IMR-90 (cell line): ENCODE measurements at regions not wholly inside any gene's neighbourhood (a gene's known extent, or its start where the extent isn't known, plus 50 kb on each side); places are given as distances from the start of the nearest gene placed in this dataset.

Source experiments
- ATAC-seq: fragments of 200-7000 bp; cut with Tn5 transposase; 2 replicates; pipeline ENCODE4 v1.9.1; 2020; ENCODE audit warnings: low read depth, mild to moderate bottlenecking, moderate library complexity
- BruUV-seq: library from RNA; stranded (reverse); fragments of 400-500 nt; replicated peaks from 2 replicates; lab custom pipeline; 2021; lab: Mats Ljungman, UMichigan
- CTCF ChIA-PET: fragments of 300-600 bp; formaldehyde crosslinking; extraction: SDS; loops from one replicate; lab custom pipeline; 2021; ENCODE audit warnings: antibody characterized with exemption; lab: Yijun Ruan, JAX
- POLR2A ChIA-PET: fragments of 300-600 bp; sonication (Branson Sonifier 250); formaldehyde crosslinking; loops from one replicate; lab custom pipeline; 2022; ENCODE audit warnings: antibody characterized with exemption; ENCODE audit not compliant: unreplicated experiment; lab: Charles Lee
- DNase-seq: peaks from one replicate; pipeline ENCODE4 v3.0.0; 2013
- H2AFZ ChIP-seq: replicated peaks from 2 replicates; pipeline ENCODE3; 2013; ENCODE audit warnings: low read length, mild to moderate bottlenecking; ENCODE audit not compliant: poor library complexity
- H2AK5ac ChIP-seq: 2 replicates; pipeline ENCODE4 v1.6.1; 2013; ENCODE audit warnings: low read depth, low read length, inconsistent platforms
- H2AK9ac ChIP-seq: replicated peaks from 2 replicates; pipeline ENCODE3; 2013; ENCODE audit warnings: mild to moderate bottlenecking, low read depth, low read length, moderate library complexity; ENCODE audit not compliant: poor library complexity
- H2BK120ac ChIP-seq: 2 replicates; pipeline ENCODE4 v1.6.1; 2013; ENCODE audit warnings: low read depth, low read length, inconsistent platforms
- H2BK15ac ChIP-seq: 3 replicates; pipeline ENCODE4 v1.6.1; 2013; ENCODE audit warnings: low read depth, low read length, inconsistent platforms
- H2BK20ac ChIP-seq: 2 replicates; pipeline ENCODE4 v1.6.1; 2013; ENCODE audit warnings: low read depth, mild to moderate bottlenecking, inconsistent platforms, low read length, moderate library complexity
- H2BK5ac ChIP-seq: 2 replicates; pipeline ENCODE4 v1.6.1; 2013; ENCODE audit warnings: mild to moderate bottlenecking, low read depth, low read length, inconsistent platforms; ENCODE audit not compliant: poor library complexity, severe bottlenecking
- H3K14ac ChIP-seq: replicated peaks from 2 replicates; pipeline ENCODE4 v1.6.1; 2013; ENCODE audit warnings: low read depth, low read length, inconsistent platforms
- H3K18ac ChIP-seq: 2 replicates; pipeline ENCODE4 v1.6.1; 2013; ENCODE audit warnings: low read depth, low read length, control low read depth
- H3K23ac ChIP-seq: 2 replicates; pipeline ENCODE4 v1.6.1; 2013; ENCODE audit warnings: low read depth, low read length, inconsistent platforms
- H3K27ac ChIP-seq: 2 replicates; pipeline ENCODE4 v1.5.1; 2013; ENCODE audit warnings: mild to moderate bottlenecking, control low read depth, low read length; ENCODE audit not compliant: insufficient read depth
- H3K27me3 ChIP-seq: 2 replicates; pipeline ENCODE4 v1.6.1; 2013; ENCODE audit warnings: low read length; ENCODE audit not compliant: control insufficient read depth, insufficient read depth
- H3K36me3 ChIP-seq: 2 replicates; pipeline ENCODE4 v1.6.1; 2013; ENCODE audit warnings: low read length, mixed read lengths; ENCODE audit not compliant: control insufficient read depth, insufficient read depth
- H3K4ac ChIP-seq: 2 replicates; pipeline ENCODE4 v1.6.1; 2013; ENCODE audit warnings: low read depth, low read length, inconsistent platforms
- H3K4me1 ChIP-seq: 2 replicates; pipeline ENCODE4 v1.6.1; 2013; ENCODE audit warnings: low read length, mixed read lengths; ENCODE audit not compliant: control insufficient read depth, insufficient read depth
- H3K4me2 ChIP-seq: 2 replicates; pipeline ENCODE4 v1.6.1; 2013; ENCODE audit warnings: low read depth, mild to moderate bottlenecking, control low read depth, low read length, moderate library complexity
- H3K4me3 ChIP-seq: 2 replicates; pipeline ENCODE4 v1.5.1; 2013; ENCODE audit warnings: low read depth, mild to moderate bottlenecking, control low read depth, low read length, moderate library complexity; ENCODE audit not compliant: insufficient read depth
- H3K56ac ChIP-seq: 2 replicates; pipeline ENCODE4 v1.6.1; 2013; ENCODE audit warnings: low read length, inconsistent platforms; ENCODE audit not compliant: insufficient read depth; ENCODE audit errors: extremely low read depth
- H3K79me1 ChIP-seq, 2 experiments: 2 replicates each; pipeline ENCODE4 v1.6.1; 2013; ENCODE audit warnings: low read length in 2 of 2, inconsistent platforms in 1 of 2, low read depth in 1 of 2
- H3K9ac ChIP-seq: 2 replicates; pipeline ENCODE4 v1.6.1; 2013; ENCODE audit warnings: low read depth, low read length, control low read depth
- H3K9me1 ChIP-seq: 2 replicates; pipeline ENCODE4 v1.6.1; 2013; ENCODE audit warnings: low read length, inconsistent platforms; ENCODE audit not compliant: insufficient read depth
- H3K9me3 ChIP-seq: 2 replicates; pipeline ENCODE4 v1.6.1; 2013; ENCODE audit warnings: low read length; ENCODE audit not compliant: control insufficient read depth, insufficient read depth
- H4K20me1 ChIP-seq: 2 replicates; pipeline ENCODE4 v1.6.1; 2013; ENCODE audit warnings: low read length, inconsistent platforms; ENCODE audit not compliant: insufficient read depth
- H4K5ac ChIP-seq: 2 replicates; pipeline ENCODE4 v1.6.1; 2013; ENCODE audit warnings: mild to moderate bottlenecking, low read depth, low read length, control low read depth
- H4K8ac ChIP-seq, 2 experiments: 2 replicates each; pipeline ENCODE4 v1.6.1; 2013; ENCODE audit warnings: low read depth in 2 of 2, low read length in 2 of 2, control low read depth in 1 of 2, inconsistent platforms in 1 of 2
- H4K91ac ChIP-seq: 2 replicates; pipeline ENCODE4 v1.6.1; 2013; ENCODE audit warnings: low read depth, low read length, inconsistent platforms; ENCODE audit not compliant: insufficient read depth
- ELK1 ChIP-seq: fragments of 150-350 bp; IDR thresholded peaks from 2 replicates; pipeline ENCODE4 v1.6.1; 2016; ENCODE audit warnings: low read depth, mild to moderate bottlenecking, low read length, moderate library complexity, borderline replicate concordance
- FOS ChIP-seq: fragments of 150-350 bp; IDR thresholded peaks from 2 replicates; pipeline ENCODE4 v1.6.1; 2016; ENCODE audit warnings: low read depth, low read length
- NFE2L2 ChIP-seq: fragments of 150-350 bp; IDR thresholded peaks from 2 replicates; pipeline ENCODE4 v1.6.1; 2016; ENCODE audit warnings: low read depth, mild to moderate bottlenecking, low read length
- POLR2A ChIP-seq: IDR thresholded peaks from 2 replicates; pipeline ENCODE4 v1.6.1; 2012; ENCODE audit warnings: mild to moderate bottlenecking, low read depth, low read length
- WGBS, 2 experiments: methylation state at CpG; one replicate each; pipeline versions ENCODE4 v1.1.5 to v1.1.7; 2013; ENCODE audit warnings: missing lambda C conversion rate in 2 of 2; ENCODE audit not compliant: insufficient read length in 1 of 2; ENCODE audit errors: extremely low coverage in 2 of 2; 5-methylcytosine and 5-hydroxymethylcytosine counted together
- dilution Hi-C: fragments of 300-500 bp; cut with HindIII; formaldehyde crosslinking; loops from one replicate; pipeline ENCODE4 v1.14.3; 2018; ENCODE audit warnings: low sequenced_read_pairs; ENCODE audit not compliant: unreplicated experiment
- in situ Hi-C: fragments of 300-500 bp; cut with MboI; formaldehyde crosslinking; loops from 3 replicates; pipeline ENCODE4 v1.14.3; 2019; ENCODE audit warnings: low sequenced_read_pairs, inconsistent platforms, mixed read lengths
- intact Hi-C: fragments of 100-400 bp; cut with micrococcal nuclease; formaldehyde crosslinking; loops from 2 replicates; pipeline ENCODE4 v1.10.0; 2022

- in situ Hi-C loops: no loop called here
- Histone ChIP-seq H3K4ac (no peak overlapping the region), H3K9me1 (no peaks in the 10 kb centered on the region), H4K91ac (no peak overlapping the region), H3K23ac (no peak overlapping the region), H2BK15ac (no peak overlapping the region), H2AK9ac (no peak overlapping the region), H2BK5ac (no peak overlapping the region), H2BK20ac (no peak overlapping the region), H3K4me3 (no peak overlapping the region), H3K79me1 (no peaks in the 10 kb centered on the region), H3K9ac (no peak overlapping the region), H4K20me1 (no peaks in the 10 kb centered on the region), H3K4me1 (peaks cover 9% of the 10 kb centered on the region), H4K5ac (no peak overlapping the region), H3K4me2 (no peak overlapping the region), H3K36me3 (no peaks in the 10 kb centered on the region), H2AK5ac (no peak overlapping the region), H3K18ac (no peak overlapping the region), H3K27ac (no peak overlapping the region), H3K27me3 (no peaks in the 10 kb centered on the region), H3K14ac (no peak overlapping the region), H2AFZ (no peak overlapping the region), H3K56ac (no peak overlapping the region), H3K9me3 (no peaks in the 10 kb centered on the region), H4K8ac (no peak overlapping the region), H2BK120ac (no peak overlapping the region)
- intact Hi-C loops: no loop called here
- dilution Hi-C loops: no loop called here
- no CpG with 5 or more reads among the region's 2 CpGs for WGBS, 2 experiments
- ChIA-PET POLR2A (no interaction called here), CTCF (no interaction called here)
- no TSS peak for BruUV-seq
- no peak for DNase-seq
- TF ChIP-seq ELK1 (no peak), FOS (no peak), POLR2A (no peak), NFE2L2 (no peak)
- no peak for ATAC-seq
Observed at GRCh38 chr15:39092761-39093160, 488.1 kb upstream of the THBS1 start.
